Calu3 (cell line): ENCODE measurements at regions not wholly inside any gene's neighbourhood (a gene's known extent, or its start where the extent isn't known, plus 50 kb on each side); places are given as distances from the start of the nearest gene placed in this dataset.

Experiments used
- BruUV-seq: library from RNA; stranded (reverse); fragments of 400-500 nt; replicated peaks from 2 replicates; lab custom pipeline; 2021; lab: Mats Ljungman, UMichigan
- CTCF ChIA-PET: fragments of 300-600 bp; sonication (Branson Sonifier 250); formaldehyde crosslinking; loops from one replicate; lab custom pipeline; 2022; ENCODE audit warnings: antibody characterized with exemption; lab: Charles Lee
- DNase-seq: peaks from one replicate; pipeline ENCODE4 v3.0.0; 2022
- H3K27ac Mint-ChIP-seq: one replicate; pipeline ENCODE4 v1.8.0; 2022; ENCODE audit warnings: mixed read lengths; ENCODE audit not compliant: unreplicated experiment
- H3K27me3 Mint-ChIP-seq: one replicate; pipeline ENCODE4 v1.8.0; 2022; ENCODE audit warnings: mixed read lengths; ENCODE audit not compliant: unreplicated experiment
- H3K36me3 Mint-ChIP-seq: one replicate; pipeline ENCODE4 v1.8.0; 2022; ENCODE audit warnings: mild to moderate bottlenecking, moderate library complexity, mixed read lengths; ENCODE audit not compliant: insufficient read depth, unreplicated experiment
- H3K4me1 Mint-ChIP-seq: one replicate; pipeline ENCODE4 v1.8.0; 2022; ENCODE audit warnings: mild to moderate bottlenecking, low read depth, mixed read lengths; ENCODE audit not compliant: unreplicated experiment
- H3K4me3 Mint-ChIP-seq: one replicate; pipeline ENCODE4 v1.8.0; 2022; ENCODE audit warnings: mild to moderate bottlenecking, low read depth, moderate library complexity, mixed read lengths; ENCODE audit not compliant: unreplicated experiment
- H3K9me3 Mint-ChIP-seq: one replicate; pipeline ENCODE4 v1.8.0; 2022; ENCODE audit warnings: low read depth, mixed read lengths; ENCODE audit not compliant: unreplicated experiment
- CTCF ChIP-seq: fragments of 200-600 bp; IDR thresholded peaks from one replicate; pipeline ENCODE4 v1.8.0; 2022; ENCODE audit warnings: antibody characterized with exemption; ENCODE audit not compliant: unreplicated experiment
- intact Hi-C: fragments of 100-400 bp; cut with micrococcal nuclease; formaldehyde crosslinking; loops from one replicate; pipeline ENCODE4 v1.10.0; 2022; ENCODE audit not compliant: unreplicated experiment

GRCh38 chr13:68523838-68524424 is 1293.8 kb upstream of the PCDH9 start:
- DNase-seq = no peak
- no peaks in the 10 kb centered on the region for H3K4me1 Mint-ChIP-seq
- TF ChIP-seq CTCF = no peak
- intact Hi-C loops = no loop called here
- no peaks in the 10 kb centered on the region for H3K36me3 Mint-ChIP-seq
- no TSS peak for BruUV-seq
- CTCF ChIA-PET = no interaction called here
- peaks cover 3% of the 10 kb centered on the region for H3K9me3 Mint-ChIP-seq
- H3K27ac Mint-ChIP-seq = no peak overlapping the region
- no peak overlapping the region for H3K4me3 Mint-ChIP-seq
- H3K27me3 Mint-ChIP-seq = no peaks in the 10 kb centered on the region

GRCh38 chr13:68522184-68522583 is 1292.0 kb upstream of the PCDH9 start:
- H3K4me1 Mint-ChIP-seq = no peaks in the 10 kb centered on the region
- no peak overlapping the region for H3K4me3 Mint-ChIP-seq
- H3K27ac Mint-ChIP-seq = no peak overlapping the region
- H3K27me3 Mint-ChIP-seq = no peaks in the 10 kb centered on the region
- intact Hi-C loops = no loop called here
- no peak for DNase-seq
- TF ChIP-seq CTCF = no peak
- no peaks in the 10 kb centered on the region for H3K36me3 Mint-ChIP-seq
- BruUV-seq = no TSS peak
- H3K9me3 Mint-ChIP-seq = peaks cover 3% of the 10 kb centered on the region
- CTCF ChIA-PET = no interaction called here

GRCh38 chr13:68509734-68510621 is 1279.8 kb upstream of the PCDH9 start:
- H3K4me3 Mint-ChIP-seq = no peak overlapping the region
- CTCF ChIA-PET = no interaction called here
- DNase-seq = no peak
- H3K36me3 Mint-ChIP-seq = no peaks in the 10 kb centered on the region
- H3K9me3 Mint-ChIP-seq = no peaks in the 10 kb centered on the region
- no TSS peak for BruUV-seq
- no peak overlapping the region for H3K27ac Mint-ChIP-seq
- H3K4me1 Mint-ChIP-seq = no peaks in the 10 kb centered on the region
- intact Hi-C loops = no loop called here
- TF ChIP-seq CTCF = no peak
- H3K27me3 Mint-ChIP-seq = no peaks in the 10 kb centered on the region

GRCh38 chr13:68506888-68507551 is 1276.9 kb upstream of the PCDH9 start:
- Mint-ChIP-seq H3K4me1 (no peaks in the 10 kb centered on the region), H3K9me3 (no peaks in the 10 kb centered on the region), H3K4me3 (no peak overlapping the region), H3K27me3 (no peaks in the 10 kb centered on the region), H3K36me3 (no peaks in the 10 kb centered on the region), H3K27ac (no peak overlapping the region)
- intact Hi-C loops = no loop called here
- BruUV-seq = no TSS peak
- DNase-seq = no peak
- no peak for TF ChIP-seq CTCF
- CTCF ChIA-PET = no interaction called here
